ENCODE measurements at regions not wholly inside any gene's neighbourhood (a gene's known extent, or its start where the extent isn't known, plus 50 kb on each side); places are given as distances from the start of the nearest gene placed in this dataset.
"Not testable (repeated sequence)": the region's sequence is repeated elsewhere in the genome, so short reads cannot be mapped to it uniquely, and the experiment has no call there.

- DNase-seq = no peak
Observed at GRCh38 chr4:124454772-124455270, 257.7 kb downstream of the ANKRD50 start.

GRCh38 chr4:124455671-124456070 is 256.9 kb downstream of the ANKRD50 start:
- no peak for DNase-seq

- no peak for DNase-seq
Observed at GRCh38 chr4:124459196-124459940, 253.2 kb downstream of the ANKRD50 start.

- DNase-seq = no peak
Observed at GRCh38 chr4:124459941-124460310, 252.6 kb downstream of the ANKRD50 start.

- not testable (repeated sequence) for DNase-seq
Observed at GRCh38 chr4:124461592-124461991, 250.9 kb downstream of the ANKRD50 start.

GRCh38 chr4:124462954-124463828 is 249.3 kb downstream of the ANKRD50 start:
- DNase-seq = no peak

- DNase-seq = no peak
Observed at GRCh38 chr4:124464836-124465235, 247.7 kb downstream of the ANKRD50 start.

- no peak for DNase-seq
Observed at GRCh38 chr4:124468360-124468759, 244.2 kb downstream of the ANKRD50 start.

- DNase-seq = no peak
Observed at GRCh38 chr4:124469981-124470380, 242.6 kb downstream of the ANKRD50 start.

GRCh38 chr4:124478470-124478869 is 234.1 kb downstream of the ANKRD50 start:
- DNase-seq = no peak

GRCh38 chr4:124480061-124480460 is 232.5 kb downstream of the ANKRD50 start:
- DNase-seq = no peak

- no peak for DNase-seq
Observed at GRCh38 chr4:124481123-124481522, 231.4 kb downstream of the ANKRD50 start.

GRCh38 chr4:124483048-124483906 is 229.3 kb downstream of the ANKRD50 start:
- DNase-seq = no peak

- DNase-seq = no peak
Observed at GRCh38 chr4:124484008-124484407, 228.5 kb downstream of the ANKRD50 start.

GRCh38 chr4:124484940-124485339 is 227.6 kb downstream of the ANKRD50 start:
- no peak for DNase-seq

GRCh38 chr4:124486423-124486822 is 226.1 kb downstream of the ANKRD50 start:
- DNase-seq = no peak

GRCh38 chr4:124487651-124488050 is 224.9 kb downstream of the ANKRD50 start:
- DNase-seq = no peak

GRCh38 chr4:124491361-124492145 is 221.0 kb downstream of the ANKRD50 start:
- no peak for DNase-seq

- peak in 1 of 3 donors; percentile 1 for DNase-seq
Observed at GRCh38 chr4:124499261-124499660, 213.3 kb downstream of the ANKRD50 start.

- DNase-seq = no peak
Observed at GRCh38 chr4:124501576-124501975, 211.0 kb downstream of the ANKRD50 start.

- no peak for DNase-seq
Observed at GRCh38 chr4:124504431-124504830, 208.1 kb downstream of the ANKRD50 start.

- DNase-seq = no peak
Observed at GRCh38 chr4:124505211-124505610, 207.3 kb downstream of the ANKRD50 start.
